ENCODE measurements at regions not wholly inside any gene's neighbourhood (a gene's known extent, or its start where the extent isn't known, plus 50 kb on each side); places are given as distances from the start of the nearest gene placed in this dataset.

DNA sequence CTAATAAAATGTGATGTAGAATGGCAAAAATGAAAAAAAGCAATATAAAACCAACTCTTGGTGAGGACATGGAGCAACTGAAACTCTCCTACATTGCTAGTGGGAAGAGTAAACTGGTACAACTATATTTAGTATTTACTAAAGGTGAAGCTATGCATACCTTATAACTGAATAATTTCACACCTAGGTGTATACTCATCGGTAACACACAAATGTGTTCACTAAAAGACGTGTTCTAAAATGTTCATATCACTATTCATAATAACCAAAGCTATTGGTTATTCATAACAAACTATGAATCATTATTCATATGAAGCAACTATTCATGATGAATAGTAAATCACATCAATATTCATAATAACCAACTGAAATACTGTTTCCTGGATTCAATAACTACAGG, 1030.3 kb downstream of the ROBO2 start:
- no peak overlapping the region for H2AFZ ChIP-seq (ENCODE audit: low read length)
- no peaks in the 10 kb centered on the region for H4K20me1 ChIP-seq (ENCODE audit: insufficient read depth, low read length, poor library complexity, severe bottlenecking)
- H3K9me2 ChIP-seq (replicated peaks; ENCODE audit: low read depth, low read length): no peaks in the 10 kb centered on the region
- H3K9ac ChIP-seq (ENCODE audit: low read depth, low read length, poor library complexity, severe bottlenecking): no peak overlapping the region
- H3K79me2 ChIP-seq (ENCODE audit: insufficient read depth, low read length): no peaks in the 10 kb centered on the region
- H3K9me3 ChIP-seq (ENCODE audit: insufficient read depth, low read depth, low read length): no peaks in the 10 kb centered on the region
- H3K4me2 ChIP-seq (ENCODE audit: low read depth, low read length, poor library complexity, severe bottlenecking): no peak overlapping the region
- H3K4me1 ChIP-seq (ENCODE audit: insufficient read depth, low read length, poor library complexity, severe bottlenecking): no peaks in the 10 kb centered on the region
- H3K4me3 ChIP-seq (ENCODE audit: low read length, poor library complexity, severe bottlenecking): no peak overlapping the region
- H3K27me3 ChIP-seq (ENCODE audit: insufficient read depth, low read length, poor library complexity, severe bottlenecking): no peaks in the 10 kb centered on the region
- H3K36me3 ChIP-seq (ENCODE audit: insufficient read depth, low read length): no peaks in the 10 kb centered on the region
- TF ChIP-seq, protein P1, sequence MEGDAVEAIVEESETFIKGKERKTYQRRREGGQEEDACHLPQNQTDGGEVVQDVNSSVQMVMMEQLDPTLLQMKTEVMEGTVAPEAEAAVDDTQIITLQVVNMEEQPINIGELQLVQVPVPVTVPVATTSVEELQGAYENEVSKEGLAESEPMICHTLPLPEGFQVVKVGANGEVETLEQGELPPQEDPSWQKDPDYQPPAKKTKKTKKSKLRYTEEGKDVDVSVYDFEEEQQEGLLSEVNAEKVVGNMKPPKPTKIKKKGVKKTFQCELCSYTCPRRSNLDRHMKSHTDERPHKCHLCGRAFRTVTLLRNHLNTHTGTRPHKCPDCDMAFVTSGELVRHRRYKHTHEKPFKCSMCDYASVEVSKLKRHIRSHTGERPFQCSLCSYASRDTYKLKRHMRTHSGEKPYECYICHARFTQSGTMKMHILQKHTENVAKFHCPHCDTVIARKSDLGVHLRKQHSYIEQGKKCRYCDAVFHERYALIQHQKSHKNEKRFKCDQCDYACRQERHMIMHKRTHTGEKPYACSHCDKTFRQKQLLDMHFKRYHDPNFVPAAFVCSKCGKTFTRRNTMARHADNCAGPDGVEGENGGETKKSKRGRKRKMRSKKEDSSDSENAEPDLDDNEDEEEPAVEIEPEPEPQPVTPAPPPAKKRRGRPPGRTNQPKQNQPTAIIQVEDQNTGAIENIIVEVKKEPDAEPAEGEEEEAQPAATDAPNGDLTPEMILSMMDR (conservative IDR thresholded peaks at IDR 0.05; ENCODE audit: low read length): no peak
- no peak for TF ChIP-seq EZH2phosphoT487 (IDR thresholded peaks at IDR 0.05; ENCODE audit: borderline replicate concordance)
- no peaks in the 10 kb centered on the region for H3F3A ChIP-seq (ENCODE audit: low read depth)

DNA sequence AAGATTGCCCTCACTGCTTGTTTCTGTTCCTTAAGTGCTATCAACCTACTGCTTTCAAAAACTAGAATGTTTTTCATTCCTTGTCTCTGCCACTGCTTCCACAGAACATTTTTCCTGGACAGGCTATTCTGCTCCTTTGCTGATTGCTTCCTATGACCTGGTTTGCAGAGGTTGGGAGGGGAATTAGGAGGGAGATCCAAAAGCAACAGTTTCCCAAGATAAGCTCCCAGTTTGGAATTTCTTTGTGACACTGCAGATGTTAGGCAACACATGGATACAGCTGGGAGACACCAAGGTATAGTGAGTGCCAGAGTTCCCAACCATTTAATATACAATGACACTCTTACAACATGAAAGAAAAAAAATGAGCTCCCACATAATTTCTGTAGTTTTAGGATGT, 1036.5 kb downstream of the ROBO2 start:
- no peaks in the 10 kb centered on the region for H3K4me1 ChIP-seq (ENCODE audit: insufficient read depth, low read length, poor library complexity, severe bottlenecking)
- no peak overlapping the region for H3K4me3 ChIP-seq (ENCODE audit: low read length, poor library complexity, severe bottlenecking)
- no peak for TF ChIP-seq EZH2phosphoT487 (IDR thresholded peaks at IDR 0.05; ENCODE audit: borderline replicate concordance)
- TF ChIP-seq, protein P1 (conservative IDR thresholded peaks at IDR 0.05; ENCODE audit: low read length): no peak
- no peak overlapping the region for H2AFZ ChIP-seq (ENCODE audit: low read length)
- H3F3A ChIP-seq (ENCODE audit: low read depth): no peaks in the 10 kb centered on the region
- no peaks in the 10 kb centered on the region for H3K9me2 ChIP-seq (replicated peaks; ENCODE audit: low read depth, low read length)
- H4K20me1 ChIP-seq (ENCODE audit: insufficient read depth, low read length, poor library complexity, severe bottlenecking): no peaks in the 10 kb centered on the region
- no peaks in the 10 kb centered on the region for H3K27me3 ChIP-seq (ENCODE audit: insufficient read depth, low read length, poor library complexity, severe bottlenecking)
- H3K79me2 ChIP-seq (ENCODE audit: insufficient read depth, low read length): no peaks in the 10 kb centered on the region
- H3K4me2 ChIP-seq (ENCODE audit: low read depth, low read length, poor library complexity, severe bottlenecking): no peak overlapping the region
- H3K9ac ChIP-seq (ENCODE audit: low read depth, low read length, poor library complexity, severe bottlenecking): no peak overlapping the region
- H3K9me3 ChIP-seq (ENCODE audit: insufficient read depth, low read depth, low read length): no peaks in the 10 kb centered on the region
- no peaks in the 10 kb centered on the region for H3K36me3 ChIP-seq (ENCODE audit: insufficient read depth, low read length)

DNA sequence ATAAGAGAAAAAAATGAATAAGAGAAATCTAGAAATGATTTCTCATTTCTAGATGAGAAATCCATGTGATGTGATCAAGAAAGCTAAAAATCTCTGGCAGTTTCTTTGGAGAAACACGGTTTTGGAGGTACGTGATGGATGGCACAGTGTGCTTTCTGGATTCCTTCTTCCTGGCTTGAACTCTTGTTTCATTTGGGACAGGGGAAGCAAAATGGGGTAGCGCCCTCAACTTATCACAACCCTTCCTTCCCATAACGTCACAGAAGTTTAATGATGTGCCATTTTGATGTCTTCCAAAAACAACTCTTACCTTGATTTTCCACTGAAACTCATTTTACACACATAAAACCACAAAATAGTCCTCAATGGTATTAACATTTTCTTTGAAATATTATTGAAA, 1037.3 kb downstream of the ROBO2 start:
- no peaks in the 10 kb centered on the region for H3K9me2 ChIP-seq (replicated peaks; ENCODE audit: low read depth, low read length)
- H3K9me3 ChIP-seq (ENCODE audit: insufficient read depth, low read depth, low read length): no peaks in the 10 kb centered on the region
- no peaks in the 10 kb centered on the region for H3K27me3 ChIP-seq (ENCODE audit: insufficient read depth, low read length, poor library complexity, severe bottlenecking)
- H2AFZ ChIP-seq (ENCODE audit: low read length): no peak overlapping the region
- H3F3A ChIP-seq (ENCODE audit: low read depth): no peaks in the 10 kb centered on the region
- H3K79me2 ChIP-seq (ENCODE audit: insufficient read depth, low read length): no peaks in the 10 kb centered on the region
- H4K20me1 ChIP-seq (ENCODE audit: insufficient read depth, low read length, poor library complexity, severe bottlenecking): no peaks in the 10 kb centered on the region
- no peak overlapping the region for H3K4me2 ChIP-seq (ENCODE audit: low read depth, low read length, poor library complexity, severe bottlenecking)
- TF ChIP-seq EZH2phosphoT487 (IDR thresholded peaks at IDR 0.05; ENCODE audit: borderline replicate concordance): no peak
- TF ChIP-seq, protein P1 (conservative IDR thresholded peaks at IDR 0.05; ENCODE audit: low read length): no peak
- no peak overlapping the region for H3K9ac ChIP-seq (ENCODE audit: low read depth, low read length, poor library complexity, severe bottlenecking)
- H3K36me3 ChIP-seq (ENCODE audit: insufficient read depth, low read length): no peaks in the 10 kb centered on the region
- no peaks in the 10 kb centered on the region for H3K4me1 ChIP-seq (ENCODE audit: insufficient read depth, low read length, poor library complexity, severe bottlenecking)
- H3K4me3 ChIP-seq (ENCODE audit: low read length, poor library complexity, severe bottlenecking): no peak overlapping the region
